ENCODE measurements at regions not wholly inside any gene's neighbourhood (a gene's known extent, or its start where the extent isn't known, plus 50 kb on each side); places are given as distances from the start of the nearest gene placed in this dataset.

DNA sequence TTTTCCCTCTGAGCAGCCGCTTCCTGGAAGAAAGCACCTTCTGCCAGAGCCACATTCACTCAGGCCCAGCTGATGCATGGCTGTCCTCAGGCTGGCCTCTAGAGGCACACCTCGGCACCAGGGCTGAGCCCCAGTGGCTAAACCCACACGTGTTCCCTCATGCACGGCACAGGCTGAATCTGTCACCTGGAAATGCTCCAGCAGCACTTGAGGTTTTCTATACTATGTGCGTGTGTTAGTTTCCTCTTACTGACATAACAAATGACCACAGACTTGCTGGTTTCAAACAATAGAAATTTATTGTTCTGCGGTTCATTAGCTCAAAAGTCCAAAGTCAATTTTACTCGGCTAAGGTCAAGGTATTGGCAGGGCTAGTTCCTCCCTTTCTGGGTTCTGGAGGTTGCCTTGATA is 141.4 kb downstream of the LRRC70 start:
- Histone ChIP-seq H3K27me3 (ENCODE audit: insufficient read depth in 3 of 3, low read length in 2 of 3) (no peaks in the 10 kb centered on the region), H3K36me3 (ENCODE audit: insufficient read depth in 1 of 2, low read depth in 1 of 2) (no peaks in the 10 kb centered on the region), H3K27ac (no peak overlapping the region), H3K4me3 (no peak overlapping the region), H3K9me3 (no peaks in the 10 kb centered on the region), H3K4me1 (no peaks in the 10 kb centered on the region)
- TF ChIP-seq CTCF (IDR thresholded peaks at IDR 0.05), result no peak
- ATAC-seq, result no peak
- 39 to 43% (median 40%) methylated on average over 7 of the region's 7 CpGs for WGBS, 3 donors
- intact Hi-C loops (cut with DNase I), result no loop called here
- no peak for DNase-seq

- H3K27me3 ChIP-seq (ENCODE audit: insufficient read depth in 3 of 3, low read length in 2 of 3), result no peaks in the 10 kb centered on the region
- H3K27ac ChIP-seq, result no peak overlapping the region
- H3K36me3 ChIP-seq (ENCODE audit: insufficient read depth in 1 of 2, low read depth in 1 of 2), result no peaks in the 10 kb centered on the region
- H3K4me1 ChIP-seq, result no peaks in the 10 kb centered on the region
- intact Hi-C loops (cut with DNase I), result no loop called here
- H3K4me3 ChIP-seq, result no peak overlapping the region
- no peak for ATAC-seq
- WGBS, 3 donors, result 70 to 79% (median 78%) methylated on average over 9 of the region's 9 CpGs
- no peak for DNase-seq
- no peaks in the 10 kb centered on the region for H3K9me3 ChIP-seq
- no peak for TF ChIP-seq CTCF (IDR thresholded peaks at IDR 0.05)
These were observed 140.6 kb downstream of the LRRC70 start for GRCh38 chr5:62719061-62719720.

DNA sequence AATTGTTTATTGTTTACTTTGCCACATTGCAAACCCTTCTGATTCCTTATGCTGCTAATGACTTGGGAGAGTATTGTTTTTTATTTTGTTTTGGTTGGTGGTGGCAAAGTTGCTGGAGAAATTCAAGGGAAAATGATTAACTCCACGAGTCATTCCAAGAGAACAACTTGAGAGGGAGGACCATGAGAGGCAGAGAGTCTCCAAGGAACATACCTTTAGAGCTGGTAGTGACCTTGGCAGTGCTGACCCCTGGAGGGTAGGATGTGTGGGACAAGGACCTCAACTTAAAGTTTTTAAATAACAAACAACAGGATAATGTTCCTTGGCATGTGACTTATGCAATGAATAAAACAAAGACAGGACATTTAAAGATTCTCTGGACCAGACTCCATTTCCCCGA is 139.7 kb downstream of the LRRC70 start:
- Histone ChIP-seq H3K4me1 (no peaks in the 10 kb centered on the region), H3K27ac (no peak overlapping the region), H3K36me3 (ENCODE audit: insufficient read depth in 1 of 2, low read depth in 1 of 2) (no peaks in the 10 kb centered on the region), H3K9me3 (no peaks in the 10 kb centered on the region), H3K4me3 (no peak overlapping the region), H3K27me3 (ENCODE audit: insufficient read depth in 3 of 3, low read length in 2 of 3) (no peaks in the 10 kb centered on the region)
- TF ChIP-seq CTCF (IDR thresholded peaks at IDR 0.05), result no peak
- intact Hi-C loops (cut with DNase I), result no loop called here
- ATAC-seq (no peak), DNase-seq (no peak)
- 80 to 86% (median 81%) methylated on average over 2 of the region's 2 CpGs for WGBS, 3 donors

DNA sequence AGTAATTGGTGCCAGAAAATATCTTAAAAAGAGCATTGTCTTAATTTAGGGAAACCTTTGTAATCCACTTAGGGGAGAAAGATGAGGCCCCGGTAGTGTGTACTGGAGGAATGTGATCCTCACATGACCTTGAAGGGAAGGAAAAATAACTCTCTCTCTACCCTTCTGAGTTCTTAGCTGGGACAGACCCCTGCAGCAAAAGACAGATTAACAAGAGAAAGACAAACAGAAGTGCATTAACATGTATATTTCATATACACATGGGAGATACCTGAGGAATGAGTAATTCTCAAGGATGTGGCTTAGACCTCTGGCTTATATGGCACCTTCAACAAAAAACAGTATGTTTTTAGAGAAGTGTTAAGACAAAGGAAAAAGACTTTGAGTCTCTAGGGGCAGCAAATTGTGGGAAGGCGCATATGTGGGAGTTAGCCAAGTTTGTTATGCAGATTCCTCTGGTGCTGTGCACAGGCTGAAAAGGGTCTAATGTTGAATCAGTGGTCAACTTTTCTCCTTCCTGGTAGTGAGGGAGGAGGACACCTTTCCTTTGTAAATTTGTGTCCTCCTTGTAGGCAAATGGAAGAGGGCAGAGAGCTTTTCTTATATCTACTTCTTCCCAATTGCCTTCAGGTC is 138.8 kb downstream of the LRRC70 start:
- Histone ChIP-seq H3K4me3 (no peak overlapping the region), H3K27ac (no peak overlapping the region), H3K9me3 (no peaks in the 10 kb centered on the region), H3K4me1 (no peaks in the 10 kb centered on the region), H3K36me3 (ENCODE audit: insufficient read depth in 1 of 2, low read depth in 1 of 2) (no peaks in the 10 kb centered on the region), H3K27me3 (ENCODE audit: insufficient read depth in 3 of 3, low read length in 2 of 3) (no peaks in the 10 kb centered on the region)
- TF ChIP-seq CTCF (IDR thresholded peaks at IDR 0.05), result no peak
- DNase-seq (no peak), ATAC-seq (no peak)
- intact Hi-C loops (cut with DNase I), result no loop called here
- WGBS, 3 donors, result 30 to 42% (median 41%) methylated on average over 2 of the region's 2 CpGs

- ATAC-seq (no peak), DNase-seq (no peak)
- H3K4me3 ChIP-seq, result no peak overlapping the region
- TF ChIP-seq CTCF (IDR thresholded peaks at IDR 0.05), result no peak
- H3K27me3 ChIP-seq (ENCODE audit: insufficient read depth in 3 of 3, low read length in 2 of 3), result no peaks in the 10 kb centered on the region
- H3K4me1 ChIP-seq, result no peaks in the 10 kb centered on the region
- H3K36me3 ChIP-seq (ENCODE audit: insufficient read depth in 1 of 2, low read depth in 1 of 2), result no peaks in the 10 kb centered on the region
- intact Hi-C loops (cut with DNase I), result no loop called here
- H3K9me3 ChIP-seq, result no peaks in the 10 kb centered on the region
- no peak overlapping the region for H3K27ac ChIP-seq
- WGBS, 3 donors, result 54 to 60% (median 59%) methylated on average over 2 of the region's 2 CpGs
These were observed 135.7 kb downstream of the LRRC70 start for GRCh38 chr5:62714296-62714695.
